ENCODE measurements at regions not wholly inside any gene's neighbourhood (a gene's known extent, or its start where the extent isn't known, plus 50 kb on each side); places are given as distances from the start of the nearest gene placed in this dataset.

- TF ChIP-seq CTCF (IDR thresholded peaks at IDR 0.05) (no peak), ZFX (IDR thresholded peaks at IDR 0.05; ENCODE audit: borderline replicate concordance) (no peak)
- H3K27ac ChIP-seq, result no peak overlapping the region
Measured at GRCh38 chr2:64238799-64239198, 94.6 kb upstream of the PELI1 start.

- TF ChIP-seq ZFX (IDR thresholded peaks at IDR 0.05; ENCODE audit: borderline replicate concordance) (no peak), CTCF (IDR thresholded peaks at IDR 0.05) (no peak)
- no peak overlapping the region for H3K27ac ChIP-seq
Measured at GRCh38 chr2:64243081-64244036, 99.1 kb upstream of the PELI1 start.

- H3K27ac ChIP-seq, result no peak overlapping the region
- TF ChIP-seq ZFX (IDR thresholded peaks at IDR 0.05; ENCODE audit: borderline replicate concordance) (no peak), CTCF (IDR thresholded peaks at IDR 0.05) (no peak)
Measured at GRCh38 chr2:64244037-64244416, 99.8 kb upstream of the PELI1 start.

GRCh38 chr2:64245631-64246030 is 101.4 kb upstream of the PELI1 start:
- TF ChIP-seq CTCF (IDR thresholded peaks at IDR 0.05) (no peak), ZFX (IDR thresholded peaks at IDR 0.05; ENCODE audit: borderline replicate concordance) (no peak)
- no peak overlapping the region for H3K27ac ChIP-seq

GRCh38 chr2:64246962-64247361 is 102.7 kb upstream of the PELI1 start:
- H3K27ac ChIP-seq, result no peak overlapping the region
- TF ChIP-seq ZFX (IDR thresholded peaks at IDR 0.05; ENCODE audit: borderline replicate concordance) (no peak), CTCF (IDR thresholded peaks at IDR 0.05) (no peak)

- TF ChIP-seq CTCF (IDR thresholded peaks at IDR 0.05) (no peak), ZFX (IDR thresholded peaks at IDR 0.05; ENCODE audit: borderline replicate concordance) (no peak)
- no peak overlapping the region for H3K27ac ChIP-seq
Measured at GRCh38 chr2:64249426-64249825, 105.2 kb upstream of the PELI1 start.

GRCh38 chr2:64250063-64250462 is 105.8 kb upstream of the PELI1 start:
- H3K27ac ChIP-seq, result no peak overlapping the region
- no peak for TF ChIP-seq ZFX (IDR thresholded peaks at IDR 0.05; ENCODE audit: borderline replicate concordance)
- TF ChIP-seq CTCF (IDR thresholded peaks at IDR 0.05), result no peak

All from 22Rv1 (cell line).